AG10803 (cell line): ENCODE measurements at regions not wholly inside any gene's neighbourhood (a gene's known extent, or its start where the extent isn't known, plus 50 kb on each side); places are given as distances from the start of the nearest gene placed in this dataset.

Source experiments
- DNase-seq: peaks from one replicate; pipeline ENCODE4 v3.0.0; 2010; ENCODE audit warnings: low read depth
- H3K4me3 ChIP-seq: 2 replicates; pipeline ENCODE4 v1.5.1; 2011; ENCODE audit warnings: mild to moderate bottlenecking, low read length, control low read depth
- TF ChIP-seq, protein P1 (sequence below): conservative IDR thresholded peaks from 2 replicates; pipeline ENCODE4 v1.5.1; 2011; ENCODE audit warnings: mild to moderate bottlenecking, low read length, control low read depth, inconsistent platforms

DNA sequence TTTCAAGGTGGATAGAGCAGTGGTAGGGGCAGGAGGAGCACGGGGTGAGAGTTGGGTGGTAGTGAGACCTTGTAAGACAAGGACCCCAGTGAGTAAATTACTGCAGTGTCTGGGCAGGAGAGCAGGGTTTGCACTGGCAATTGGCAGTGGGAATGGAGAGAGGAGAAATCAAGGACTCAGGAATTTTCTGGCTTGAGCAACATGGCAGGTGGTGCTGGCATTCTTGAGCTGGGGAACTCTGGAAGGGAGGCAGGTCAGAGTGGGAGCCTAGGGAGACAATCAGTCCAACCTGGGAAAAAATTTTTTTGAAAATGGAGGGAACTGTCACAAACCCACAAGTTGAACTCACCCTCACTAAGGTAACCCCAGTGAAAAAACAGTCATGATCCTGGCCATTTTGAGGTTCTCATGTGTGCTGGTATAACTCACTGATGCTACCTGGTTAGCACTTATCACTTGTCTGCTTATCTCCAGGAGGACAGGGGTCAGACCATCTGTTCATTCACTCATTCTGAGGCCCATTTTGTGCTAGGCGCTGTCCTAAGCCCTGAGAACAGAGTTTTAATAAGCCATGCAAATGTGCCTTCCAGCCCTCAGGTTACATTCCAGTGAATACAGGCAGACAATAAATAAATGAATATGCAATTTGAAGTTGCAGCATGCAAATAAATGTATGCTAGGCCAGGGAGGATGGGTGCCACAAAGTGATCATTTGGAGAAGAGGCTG lies 92.2 kb upstream of the SEC11C start:
- no peak for DNase-seq
- TF ChIP-seq, protein P1, sequence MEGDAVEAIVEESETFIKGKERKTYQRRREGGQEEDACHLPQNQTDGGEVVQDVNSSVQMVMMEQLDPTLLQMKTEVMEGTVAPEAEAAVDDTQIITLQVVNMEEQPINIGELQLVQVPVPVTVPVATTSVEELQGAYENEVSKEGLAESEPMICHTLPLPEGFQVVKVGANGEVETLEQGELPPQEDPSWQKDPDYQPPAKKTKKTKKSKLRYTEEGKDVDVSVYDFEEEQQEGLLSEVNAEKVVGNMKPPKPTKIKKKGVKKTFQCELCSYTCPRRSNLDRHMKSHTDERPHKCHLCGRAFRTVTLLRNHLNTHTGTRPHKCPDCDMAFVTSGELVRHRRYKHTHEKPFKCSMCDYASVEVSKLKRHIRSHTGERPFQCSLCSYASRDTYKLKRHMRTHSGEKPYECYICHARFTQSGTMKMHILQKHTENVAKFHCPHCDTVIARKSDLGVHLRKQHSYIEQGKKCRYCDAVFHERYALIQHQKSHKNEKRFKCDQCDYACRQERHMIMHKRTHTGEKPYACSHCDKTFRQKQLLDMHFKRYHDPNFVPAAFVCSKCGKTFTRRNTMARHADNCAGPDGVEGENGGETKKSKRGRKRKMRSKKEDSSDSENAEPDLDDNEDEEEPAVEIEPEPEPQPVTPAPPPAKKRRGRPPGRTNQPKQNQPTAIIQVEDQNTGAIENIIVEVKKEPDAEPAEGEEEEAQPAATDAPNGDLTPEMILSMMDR: no peak
- H3K4me3 ChIP-seq: no peak overlapping the region

DNA sequence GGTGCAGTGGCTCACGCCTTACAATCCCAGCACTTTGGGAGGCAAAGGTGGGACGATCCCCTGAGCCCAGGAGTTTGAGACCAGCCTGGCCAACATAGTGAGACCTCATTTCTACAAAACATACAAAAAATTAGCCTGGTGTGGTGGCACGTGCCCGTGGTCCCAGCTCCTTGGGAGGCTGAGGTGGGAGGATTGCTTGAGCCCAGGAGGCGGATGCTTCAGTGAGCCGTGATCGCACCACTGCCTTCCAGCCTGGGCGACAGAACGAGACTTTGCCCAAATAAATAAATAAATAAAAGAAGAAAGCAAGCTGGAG lies 91.7 kb upstream of the SEC11C start:
- TF ChIP-seq, protein P1: no peak
- DNase-seq: no peak
- H3K4me3 ChIP-seq: no peak overlapping the region

DNA sequence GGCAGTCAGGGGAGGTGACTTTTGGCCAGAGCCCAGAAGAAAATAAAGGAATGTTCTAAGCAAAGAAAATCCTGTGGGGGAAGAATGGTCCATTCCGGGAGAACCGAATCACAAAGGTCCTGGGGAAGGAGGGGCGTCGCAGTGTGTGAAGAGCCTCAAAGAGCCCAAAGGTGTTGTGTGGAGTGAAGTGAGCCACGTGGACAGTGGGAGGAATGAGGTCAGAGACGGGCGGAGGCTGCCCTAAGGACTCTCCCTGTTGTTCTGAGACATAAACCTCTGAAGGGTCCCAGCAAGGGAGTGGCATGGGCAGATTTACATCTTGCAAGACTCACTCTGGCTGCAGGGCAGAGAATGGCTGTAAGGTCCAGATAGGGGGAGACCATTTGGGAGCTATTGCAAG lies 91.3 kb upstream of the SEC11C start:
- TF ChIP-seq, protein P1: no peak
- no peak overlapping the region for H3K4me3 ChIP-seq
- no peak for DNase-seq

GRCh38 chr18:59049721-59050660 lies 89.7 kb upstream of the SEC11C start:
- TF ChIP-seq, protein P1: no peak

DNA sequence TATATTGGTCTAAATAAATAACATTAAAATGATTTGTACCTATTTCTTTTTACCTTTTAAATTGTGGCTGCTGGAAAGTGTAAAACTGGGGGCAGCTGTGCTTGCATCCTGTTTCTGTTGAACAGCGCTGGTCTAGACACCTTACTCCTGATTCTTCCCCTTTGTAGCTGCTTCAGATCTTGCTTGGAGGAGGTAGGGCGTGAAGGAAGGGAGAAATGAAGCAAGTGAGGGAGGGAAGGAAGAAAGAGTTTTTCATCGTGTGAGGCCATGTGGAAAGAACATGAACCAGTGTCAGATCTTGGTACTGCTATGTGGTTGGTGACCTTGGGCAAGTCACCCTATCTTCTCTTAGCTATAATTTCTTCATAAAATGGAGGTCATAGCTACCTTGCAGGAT lies 89.0 kb upstream of the SEC11C start:
- DNase-seq: no peak
- TF ChIP-seq, protein P1: no peak
- no peak overlapping the region for H3K4me3 ChIP-seq

More at GRCh38 chr18:59049721-59050660, 89.7 kb upstream of the SEC11C start:
- no peak overlapping the region for H3K4me3 ChIP-seq
- DNase-seq: no peak

GRCh38 chr18:59051470-59052165 lies 88.1 kb upstream of the SEC11C start:
- DNase-seq: no peak
- TF ChIP-seq, protein P1: no peak
- no peak overlapping the region for H3K4me3 ChIP-seq
